CD4-positive, alpha-beta memory T cell (primary cell): ENCODE measurements at regions not wholly inside any gene's neighbourhood (a gene's known extent, or its start where the extent isn't known, plus 50 kb on each side); places are given as distances from the start of the nearest gene placed in this dataset.

Source experiments
- CTCF ChIA-PET: fragments of 350-600 bp; sonication (Branson Sonifier 250); formaldehyde crosslinking; loops from one replicate; lab custom pipeline; 2021; ENCODE audit warnings: inconsistent platforms; ENCODE audit not compliant: partially characterized antibody; lab: Charles Lee
- POLR2A ChIA-PET: fragments of 350-600 bp; sonication (Branson Sonifier 250); formaldehyde crosslinking; loops from one replicate; lab custom pipeline; 2021; ENCODE audit not compliant: partially characterized antibody; lab: Charles Lee
- DNase-seq, 5 donors: peaks; one replicate each; pipeline versions ENCODE4 v3.0.0 to v3.0.0-alpha.2; 2020 to 2022; ENCODE audit warnings: mixed read lengths in 1 of 5
- H3K27ac ChIP-seq: one replicate; pipeline ENCODE4 v1.7.0; 2013; ENCODE audit warnings: low read depth, low read length
- H3K27me3 ChIP-seq: 2 replicates; pipeline ENCODE4 v1.7.0; 2013; ENCODE audit warnings: mild to moderate bottlenecking, low read length, moderate library complexity; ENCODE audit not compliant: insufficient read depth
- H3K36me3 ChIP-seq: 2 replicates; pipeline ENCODE4 v1.7.0; 2013; ENCODE audit warnings: mild to moderate bottlenecking, low read length, moderate library complexity; ENCODE audit not compliant: insufficient read depth
- H3K4me1 ChIP-seq: 2 replicates; pipeline ENCODE4 v1.7.0; 2013; ENCODE audit warnings: mild to moderate bottlenecking, low read length, moderate library complexity; ENCODE audit not compliant: insufficient read depth
- H3K4me3 ChIP-seq, 2 donors: one replicate each; pipeline ENCODE4 v1.7.0; 2013; ENCODE audit warnings: low read length in 2 of 2, mild to moderate bottlenecking in 1 of 2
- H3K9me3 ChIP-seq, 2 donors: one replicate each; pipeline ENCODE4 v1.7.0; 2013; ENCODE audit warnings: low read length in 2 of 2, control low read depth in 1 of 2; ENCODE audit not compliant: control insufficient read depth in 1 of 2
- H3K27ac Mint-ChIP-seq, 7 donors: one replicate each; pipeline ENCODE4 v1.8.0; 2020 to 2021; ENCODE audit warnings: mixed read lengths in 7 of 7, mild to moderate bottlenecking in 6 of 7, inconsistent platforms in 3 of 7, moderate library complexity in 3 of 7
- H3K27me3 Mint-ChIP-seq, 2 donors: one replicate each; pipeline ENCODE4 v1.8.0; 2020 to 2021; ENCODE audit warnings: mixed read lengths in 2 of 2
- H3K36me3 Mint-ChIP-seq, 2 donors: one replicate each; pipeline ENCODE4 v1.8.0; 2020 to 2021; ENCODE audit warnings: mixed read lengths in 2 of 2, inconsistent platforms in 1 of 2, mild to moderate bottlenecking in 1 of 2
- H3K4me1 Mint-ChIP-seq, 4 donors: one replicate each; pipeline ENCODE4 v1.8.0; 2020 to 2021; ENCODE audit warnings: mixed read lengths in 4 of 4, mild to moderate bottlenecking in 1 of 4
- H3K4me3 Mint-ChIP-seq, 8 donors: one replicate each; pipeline ENCODE4 v1.8.0; 2020 to 2021; ENCODE audit warnings: mixed read lengths in 8 of 8, mild to moderate bottlenecking in 7 of 8, moderate library complexity in 6 of 8, inconsistent platforms in 3 of 8
- H3K9me3 Mint-ChIP-seq, 8 donors: one replicate each; pipeline ENCODE4 v1.8.0; 2020 to 2021; ENCODE audit warnings: mixed read lengths in 8 of 8, mild to moderate bottlenecking in 5 of 8, inconsistent platforms in 3 of 8, moderate library complexity in 1 of 8
- intact Hi-C: fragments of 100-400 bp; cut with micrococcal nuclease; formaldehyde crosslinking; loops from one replicate; pipeline ENCODE4 v1.15.1; 2023

DNA sequence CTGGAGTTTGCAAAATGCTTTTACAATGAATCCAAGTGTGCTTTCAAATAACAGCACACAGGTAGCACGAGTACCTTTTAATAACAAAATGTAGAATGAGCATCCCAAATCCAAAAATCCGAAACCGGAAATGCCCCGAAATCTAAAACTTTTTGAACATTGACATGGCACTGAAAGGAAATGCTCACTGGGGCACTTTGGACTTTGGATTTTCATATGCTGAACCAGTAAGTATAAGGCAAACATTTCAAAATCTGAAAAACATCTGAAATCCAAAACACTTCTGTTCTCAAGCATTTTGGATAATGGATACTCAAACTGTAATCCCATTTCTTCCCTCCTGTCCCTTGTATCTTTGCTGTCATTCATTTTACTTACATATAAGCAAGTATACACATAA, 50.1 kb downstream of the GCNT4 start:
- no peak for DNase-seq
- Histone ChIP-seq H3K4me1 (no peaks in the 10 kb centered on the region), H3K36me3 (no peaks in the 10 kb centered on the region), H3K9me3 (no peaks in the 10 kb centered on the region), H3K27ac (no peak overlapping the region), H3K27me3 (no peaks in the 10 kb centered on the region), H3K4me3 (no peak overlapping the region)
- intact Hi-C loops: no loop called here
- Mint-ChIP-seq H3K4me3 (no peak overlapping the region), H3K9me3 (peaks cover 0 to 21% (median 11%) of the 10 kb centered on the region in 8 donors), H3K27me3 (peaks cover 3 to 4% of the 10 kb centered on the region in 2 donors), H3K4me1 (no peaks in the 10 kb centered on the region), H3K27ac (no peak overlapping the region), H3K36me3 (peaks cover 2 to 12% of the 10 kb centered on the region in 2 donors)
- ChIA-PET CTCF (no interaction called here), POLR2A (no interaction called here)

DNA sequence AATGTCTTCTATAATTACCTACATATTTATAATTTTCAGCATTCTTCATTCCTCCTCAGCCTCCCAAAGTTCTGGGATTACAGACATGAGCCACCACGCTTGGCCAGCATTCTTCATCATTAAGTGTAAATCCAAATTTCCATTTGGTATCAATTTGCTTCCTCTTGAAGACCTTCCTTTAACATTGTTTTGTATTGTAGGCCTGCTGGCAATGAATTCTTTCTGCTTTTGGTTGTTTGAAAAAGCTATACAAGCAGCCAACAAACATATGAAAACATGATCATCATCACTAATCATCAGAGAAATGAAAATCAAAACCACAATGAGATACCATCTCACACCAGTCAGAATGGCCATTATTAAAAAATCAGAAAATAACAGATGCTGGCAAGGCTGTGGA, 56.4 kb downstream of the GCNT4 start:
- POLR2A ChIA-PET: no interaction called here
- no peaks in the 10 kb centered on the region for H3K27me3 ChIP-seq
- no peak for DNase-seq
- no peaks in the 10 kb centered on the region for H3K4me1 ChIP-seq
- H3K4me1 Mint-ChIP-seq: no peaks in the 10 kb centered on the region
- CTCF ChIA-PET: no interaction called here
- no peak overlapping the region for H3K4me3 ChIP-seq
- no peak overlapping the region for H3K4me3 Mint-ChIP-seq
- H3K36me3 Mint-ChIP-seq: peaks cover 0 to 3% of the 10 kb centered on the region in 2 donors
- H3K27me3 Mint-ChIP-seq: peaks cover 2 to 4% of the 10 kb centered on the region in 2 donors
- H3K36me3 ChIP-seq: no peaks in the 10 kb centered on the region
- H3K9me3 ChIP-seq: no peaks in the 10 kb centered on the region
- intact Hi-C loops: no loop called here
- H3K27ac ChIP-seq: no peak overlapping the region
- no peak overlapping the region for H3K27ac Mint-ChIP-seq
- peaks cover 0 to 3% (median under 1%) of the 10 kb centered on the region in 8 donors for H3K9me3 Mint-ChIP-seq

DNA sequence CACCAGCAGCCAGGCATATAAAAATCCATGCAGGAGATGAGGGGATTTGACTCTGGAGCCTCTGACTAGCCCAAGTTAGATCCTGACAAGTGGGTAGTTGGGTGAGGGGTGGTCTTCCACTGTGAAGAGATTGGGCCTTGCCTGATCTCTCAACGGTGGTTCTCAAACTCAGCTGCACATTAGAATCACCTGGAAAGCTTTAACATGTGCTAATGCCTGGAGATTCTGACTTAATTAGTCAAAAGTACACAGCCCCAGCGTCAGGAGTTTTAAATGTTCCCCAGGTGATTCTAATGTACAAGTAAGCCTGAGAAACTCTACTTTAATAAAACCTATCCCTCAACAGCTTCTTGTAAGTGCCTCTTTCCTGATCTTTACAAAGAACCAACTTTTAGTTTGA, 57.5 kb downstream of the GCNT4 start:
- Histone ChIP-seq H3K4me3 (no peak overlapping the region), H3K4me1 (no peaks in the 10 kb centered on the region), H3K36me3 (no peaks in the 10 kb centered on the region), H3K9me3 (no peaks in the 10 kb centered on the region), H3K27ac (no peak overlapping the region), H3K27me3 (no peaks in the 10 kb centered on the region)
- Mint-ChIP-seq H3K4me1 (no peaks in the 10 kb centered on the region), H3K27me3 (peaks cover 2 to 4% of the 10 kb centered on the region in 2 donors), H3K36me3 (peaks cover 0 to 3% of the 10 kb centered on the region in 2 donors), H3K9me3 (peaks cover 0 to 3% (median under 1%) of the 10 kb centered on the region in 8 donors), H3K4me3 (no peak overlapping the region), H3K27ac (no peak overlapping the region)
- intact Hi-C loops: no loop called here
- DNase-seq: no peak
- POLR2A ChIA-PET: no interaction called here
- CTCF ChIA-PET: no interaction called here

DNA sequence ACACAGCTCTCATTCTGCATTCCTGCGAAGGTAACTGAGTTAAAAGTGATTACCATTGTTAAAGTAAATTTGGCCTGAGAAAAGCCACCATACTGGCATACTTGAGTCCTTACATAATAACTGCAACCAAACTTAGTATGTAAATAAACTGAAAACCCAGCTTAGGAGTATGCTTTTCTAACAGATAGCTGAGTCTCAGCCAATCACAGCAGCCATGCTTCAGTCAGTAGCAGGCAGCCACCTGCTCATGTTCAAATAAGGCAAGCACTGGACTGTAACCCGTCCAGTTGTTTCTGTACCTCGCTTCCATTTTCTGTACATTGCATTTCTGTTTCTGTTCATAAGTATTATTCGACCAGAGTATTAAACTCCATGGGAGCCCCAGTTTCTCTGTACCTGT, 58.6 kb downstream of the GCNT4 start:
- ChIA-PET CTCF (no interaction called here), POLR2A (no interaction called here)
- Histone ChIP-seq H3K4me1 (no peaks in the 10 kb centered on the region), H3K9me3 (no peaks in the 10 kb centered on the region), H3K27me3 (no peaks in the 10 kb centered on the region), H3K36me3 (no peaks in the 10 kb centered on the region), H3K27ac (no peak overlapping the region), H3K4me3 (no peak overlapping the region)
- no peak for DNase-seq
- Mint-ChIP-seq H3K4me3 (no peak overlapping the region), H3K4me1 (no peaks in the 10 kb centered on the region), H3K27ac (no peak overlapping the region), H3K9me3 (peaks cover 0 to 3% (median 2%) of the 10 kb centered on the region in 8 donors), H3K27me3 (peaks cover 2 to 4% of the 10 kb centered on the region in 2 donors), H3K36me3 (peaks cover 0 to 3% of the 10 kb centered on the region in 2 donors)
- intact Hi-C loops: no loop called here

DNA sequence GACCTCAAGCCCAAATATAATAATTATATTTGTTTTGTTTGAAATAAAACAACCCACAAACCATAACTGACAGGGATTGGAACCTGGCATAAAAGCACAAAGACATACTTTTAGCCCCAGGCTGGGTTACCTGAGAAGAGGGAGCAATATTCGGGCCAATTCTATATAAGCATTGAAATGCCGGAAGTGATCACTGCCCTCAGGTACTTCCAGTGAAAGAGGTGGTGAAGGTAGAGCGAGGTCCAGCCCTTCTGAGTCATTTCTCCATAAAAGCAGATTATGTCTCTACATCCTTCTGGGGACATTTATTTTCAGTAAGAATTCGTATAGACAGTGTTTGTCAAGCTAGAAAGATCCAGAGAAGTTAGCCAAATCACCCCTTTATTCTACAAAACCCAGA, 59.6 kb downstream of the GCNT4 start:
- H3K4me1 Mint-ChIP-seq: no peaks in the 10 kb centered on the region
- Histone ChIP-seq H3K27ac (no peak overlapping the region), H3K27me3 (no peaks in the 10 kb centered on the region), H3K4me3 (no peak overlapping the region), H3K4me1 (no peaks in the 10 kb centered on the region), H3K9me3 (no peaks in the 10 kb centered on the region), H3K36me3 (no peaks in the 10 kb centered on the region)
- peaks cover 2% of the 10 kb centered on the region in 2 donors for H3K27me3 Mint-ChIP-seq
- intact Hi-C loops: no loop called here
- H3K9me3 Mint-ChIP-seq: peaks cover 0 to 10% (median 4%) of the 10 kb centered on the region in 8 donors
- no peak overlapping the region for H3K27ac Mint-ChIP-seq
- ChIA-PET POLR2A (no interaction called here), CTCF (no interaction called here)
- H3K4me3 Mint-ChIP-seq: no peak overlapping the region
- H3K36me3 Mint-ChIP-seq: peaks cover 0 to 8% of the 10 kb centered on the region in 2 donors
- no peak for DNase-seq

DNA sequence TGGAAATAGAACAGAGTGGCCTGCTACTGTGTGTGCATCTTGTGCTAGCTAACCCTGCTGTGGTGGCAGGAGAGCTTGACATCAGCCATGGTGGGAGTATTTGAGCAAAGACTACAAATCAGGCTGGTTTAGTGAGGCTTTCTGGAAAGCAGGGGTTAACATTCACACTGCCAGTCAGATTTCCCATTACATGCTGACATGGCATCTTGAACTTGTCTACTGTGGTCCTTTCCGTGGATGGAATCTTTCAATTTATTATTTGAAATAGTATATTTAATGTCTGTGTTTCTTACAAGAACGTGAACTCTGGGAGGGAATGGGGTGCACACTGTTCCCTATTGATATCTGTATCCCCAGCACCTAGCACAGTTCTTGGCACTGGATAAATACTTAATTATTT, 60.8 kb downstream of the GCNT4 start:
- Mint-ChIP-seq H3K36me3 (peaks cover 0 to 8% of the 10 kb centered on the region in 2 donors), H3K27me3 (peaks cover 1 to 2% of the 10 kb centered on the region in 2 donors), H3K9me3 (peaks cover 0 to 10% (median 3%) of the 10 kb centered on the region in 8 donors), H3K4me3 (no peak overlapping the region), H3K27ac (no peak overlapping the region), H3K4me1 (no peaks in the 10 kb centered on the region)
- H3K4me3 ChIP-seq: no peak overlapping the region
- H3K27ac ChIP-seq: no peak overlapping the region
- ChIA-PET POLR2A (no interaction called here), CTCF (interaction anchor here (0.7 kb wide), 1 partner anchor 10 kb away, joined by 3 read pairs; no protein-coding TSS in a partner anchor)
- intact Hi-C loops: no loop called here
- no peaks in the 10 kb centered on the region for H3K36me3 ChIP-seq
- no peaks in the 10 kb centered on the region for H3K27me3 ChIP-seq
- no peaks in the 10 kb centered on the region for H3K9me3 ChIP-seq
- no peak for DNase-seq
- H3K4me1 ChIP-seq: no peaks in the 10 kb centered on the region

DNA sequence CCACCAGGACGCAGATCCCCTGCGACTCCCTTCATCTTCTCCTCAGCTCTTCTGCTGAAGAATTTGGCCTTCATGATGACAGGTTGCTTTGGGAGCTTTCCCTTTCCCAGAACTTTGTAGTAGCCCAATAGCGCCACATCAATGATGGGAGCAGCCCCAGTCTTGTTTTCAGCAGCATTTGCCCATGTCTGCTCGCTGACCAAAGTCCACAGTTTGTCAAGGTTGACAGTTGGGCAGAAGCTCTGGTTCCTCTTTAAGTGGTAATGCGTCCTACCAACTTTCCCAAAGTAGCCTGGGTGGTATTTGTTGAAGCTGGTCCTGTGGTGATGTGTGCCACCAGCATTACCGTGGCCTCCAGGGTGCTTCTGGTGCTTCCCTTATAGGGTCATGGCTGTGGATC, 62.2 kb downstream of the GCNT4 start:
- no peak overlapping the region for H3K27ac Mint-ChIP-seq
- H3K4me1 ChIP-seq: no peaks in the 10 kb centered on the region
- peaks cover 0 to 10% (median 3%) of the 10 kb centered on the region in 8 donors for H3K9me3 Mint-ChIP-seq
- CTCF ChIA-PET: no interaction called here
- POLR2A ChIA-PET: no interaction called here
- no peaks in the 10 kb centered on the region for H3K9me3 ChIP-seq
- DNase-seq: no peak
- H3K27ac ChIP-seq: no peak overlapping the region
- H3K36me3 ChIP-seq: no peaks in the 10 kb centered on the region
- H3K27me3 ChIP-seq: no peaks in the 10 kb centered on the region
- peaks cover 0 to 8% of the 10 kb centered on the region in 2 donors for H3K36me3 Mint-ChIP-seq
- peaks cover 0 to 2% of the 10 kb centered on the region in 2 donors for H3K27me3 Mint-ChIP-seq
- H3K4me3 ChIP-seq: no peak overlapping the region
- peak overlapping the region in 1 of 8 donors; percentile 53 for H3K4me3 Mint-ChIP-seq
- intact Hi-C loops: no loop called here
- no peaks in the 10 kb centered on the region for H3K4me1 Mint-ChIP-seq
